Neural progenitor cell (in vitro differentiated cells): ENCODE measurements at regions not wholly inside any gene's neighbourhood (a gene's known extent, or its start where the extent isn't known, plus 50 kb on each side); places are given as distances from the start of the nearest gene placed in this dataset.
"Not testable (repeated sequence)": the region's sequence is repeated elsewhere in the genome, so short reads cannot be mapped to it uniquely, and the experiment has no call there.

Source experiments
- DNase-seq: peaks from one replicate; pipeline ENCODE4 v3.0.0-alpha.2; 2016; ENCODE audit warnings: low spot score
- H2AFZ ChIP-seq: fragments of 200-600 bp; sonication (generic); replicated peaks from 2 replicates; pipeline ENCODE4 v1.6.1; 2016; ENCODE audit warnings: antibody characterized with exemption
- H3F3A ChIP-seq: fragments of 200-600 bp; sonication (generic); 2 replicates; pipeline ENCODE4 v1.6.1; 2016; ENCODE audit warnings: antibody characterized with exemption, low read depth
- H3K27ac ChIP-seq: fragments of 200-600 bp; sonication (generic); 2 replicates; pipeline ENCODE4 v1.5.1; 2016; ENCODE audit warnings: mild to moderate bottlenecking
- H3K27me3 ChIP-seq: fragments of 200-600 bp; sonication (generic); 2 replicates; pipeline ENCODE4 v1.6.1; 2016; ENCODE audit warnings: mild to moderate bottlenecking, moderate library complexity
- H3K36me3 ChIP-seq: fragments of 200-600 bp; sonication (generic); 2 replicates; pipeline ENCODE4 v1.5.1; 2016
- H3K4me1 ChIP-seq: fragments of 200-600 bp; sonication (generic); 2 replicates; pipeline ENCODE4 v1.6.1; 2016; ENCODE audit warnings: mixed run types
- H3K4me2 ChIP-seq: fragments of 200-600 bp; sonication (generic); 2 replicates; pipeline ENCODE4 v1.6.1; 2016
- H3K4me3 ChIP-seq: fragments of 200-600 bp; sonication (generic); 2 replicates; pipeline ENCODE4 v1.5.1; 2016
- H3K79me2 ChIP-seq: fragments of 200-600 bp; sonication (generic); 2 replicates; pipeline ENCODE4 v1.6.1; 2016; ENCODE audit warnings: low read depth
- H3K9ac ChIP-seq: fragments of 200-600 bp; sonication (generic); 2 replicates; pipeline ENCODE4 v1.6.1; 2016
- H3K9me3 ChIP-seq: fragments of 200-600 bp; sonication (generic); 2 replicates; pipeline ENCODE4 v1.5.1; 2016; ENCODE audit warnings: low read depth
- H4K20me1 ChIP-seq: fragments of 200-600 bp; sonication (generic); 2 replicates; pipeline ENCODE4 v1.6.1; 2016; ENCODE audit warnings: low read depth
- H3K27ac Mint-ChIP-seq: 3 replicates; pipeline ENCODE4 v1.8.0; 2021; ENCODE audit warnings: mixed read lengths
- H3K27me3 Mint-ChIP-seq: 2 replicates; pipeline ENCODE4 v1.8.0; 2022; ENCODE audit warnings: low read depth, mild to moderate bottlenecking, inconsistent platforms, moderate library complexity, mixed read lengths; ENCODE audit not compliant: insufficient read depth
- H3K36me3 Mint-ChIP-seq: 3 replicates; pipeline ENCODE4 v1.8.0; 2021; ENCODE audit warnings: mixed read lengths
- H3K4me1 Mint-ChIP-seq: 3 replicates; pipeline ENCODE4 v1.8.0; 2021; ENCODE audit warnings: mixed read lengths
- H3K4me3 Mint-ChIP-seq: 3 replicates; pipeline ENCODE4 v1.8.0; 2021; ENCODE audit warnings: mild to moderate bottlenecking, moderate library complexity, mixed read lengths
- H3K9me3 Mint-ChIP-seq: 3 replicates; pipeline ENCODE4 v1.8.0; 2020; ENCODE audit warnings: mixed read lengths
- EZH2 ChIP-seq: fragments of 200-600 bp; sonication (generic); IDR thresholded peaks from 2 replicates; pipeline ENCODE4 v1.6.1; 2017; ENCODE audit warnings: antibody characterized with exemption, mild to moderate bottlenecking, moderate library complexity
- EZH2phosphoT487 ChIP-seq: fragments of 200-600 bp; sonication (generic); IDR thresholded peaks from 2 replicates; pipeline ENCODE4 v1.6.1; 2017; ENCODE audit warnings: antibody characterized with exemption
- TF ChIP-seq, protein P1 (sequence below): fragments of 200-600 bp; sonication (generic); IDR thresholded peaks from 2 replicates; pipeline ENCODE4 v1.5.1; 2017; ENCODE audit warnings: antibody characterized with exemption, mild to moderate bottlenecking

GRCh38 chrX:98203800-98204199 lies 1320.1 kb downstream of the RPA4 start:
- no peaks in the 10 kb centered on the region for H3K27me3 ChIP-seq
- no peaks in the 10 kb centered on the region for H3K9me3 Mint-ChIP-seq
- H3K36me3 ChIP-seq = no peaks in the 10 kb centered on the region
- H3K9ac ChIP-seq = no peak overlapping the region
- H3K4me3 ChIP-seq = no peak overlapping the region
- H2AFZ ChIP-seq = no peak overlapping the region
- peaks cover 18% of the 10 kb centered on the region for H3K4me1 ChIP-seq
- no peaks in the 10 kb centered on the region for H3K4me1 Mint-ChIP-seq
- no peaks in the 10 kb centered on the region for H3K79me2 ChIP-seq
- TF ChIP-seq EZH2phosphoT487 = no peak
- no peak for TF ChIP-seq EZH2
- TF ChIP-seq, protein P1, sequence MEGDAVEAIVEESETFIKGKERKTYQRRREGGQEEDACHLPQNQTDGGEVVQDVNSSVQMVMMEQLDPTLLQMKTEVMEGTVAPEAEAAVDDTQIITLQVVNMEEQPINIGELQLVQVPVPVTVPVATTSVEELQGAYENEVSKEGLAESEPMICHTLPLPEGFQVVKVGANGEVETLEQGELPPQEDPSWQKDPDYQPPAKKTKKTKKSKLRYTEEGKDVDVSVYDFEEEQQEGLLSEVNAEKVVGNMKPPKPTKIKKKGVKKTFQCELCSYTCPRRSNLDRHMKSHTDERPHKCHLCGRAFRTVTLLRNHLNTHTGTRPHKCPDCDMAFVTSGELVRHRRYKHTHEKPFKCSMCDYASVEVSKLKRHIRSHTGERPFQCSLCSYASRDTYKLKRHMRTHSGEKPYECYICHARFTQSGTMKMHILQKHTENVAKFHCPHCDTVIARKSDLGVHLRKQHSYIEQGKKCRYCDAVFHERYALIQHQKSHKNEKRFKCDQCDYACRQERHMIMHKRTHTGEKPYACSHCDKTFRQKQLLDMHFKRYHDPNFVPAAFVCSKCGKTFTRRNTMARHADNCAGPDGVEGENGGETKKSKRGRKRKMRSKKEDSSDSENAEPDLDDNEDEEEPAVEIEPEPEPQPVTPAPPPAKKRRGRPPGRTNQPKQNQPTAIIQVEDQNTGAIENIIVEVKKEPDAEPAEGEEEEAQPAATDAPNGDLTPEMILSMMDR = no peak
- no peaks in the 10 kb centered on the region for H3K36me3 Mint-ChIP-seq
- H3K4me2 ChIP-seq = no peak overlapping the region
- H3K4me3 Mint-ChIP-seq = no peak overlapping the region
- no peaks in the 10 kb centered on the region for H4K20me1 ChIP-seq
- DNase-seq = no peak
- no peaks in the 10 kb centered on the region for H3K9me3 ChIP-seq
- H3F3A ChIP-seq = peaks cover 15% of the 10 kb centered on the region
- no peak overlapping the region for H3K27ac Mint-ChIP-seq
- peaks cover 2% of the 10 kb centered on the region for H3K27me3 Mint-ChIP-seq
- H3K27ac ChIP-seq = no peak overlapping the region

GRCh38 chrX:98207947-98208346 lies 1324.2 kb downstream of the RPA4 start:
- TF ChIP-seq EZH2 = no peak
- peak; percentile 65 for TF ChIP-seq EZH2phosphoT487
- peaks cover 21% of the 10 kb centered on the region for H3K4me1 ChIP-seq
- peak overlapping the region; percentile 25 for H3K4me2 ChIP-seq
- H4K20me1 ChIP-seq = no peaks in the 10 kb centered on the region
- Mint-ChIP-seq H3K4me1 (no peaks in the 10 kb centered on the region), H3K4me3 (no peak overlapping the region), H3K9me3 (peaks cover 3% of the 10 kb centered on the region), H3K27me3 (peaks cover 4% of the 10 kb centered on the region), H3K36me3 (no peaks in the 10 kb centered on the region), H3K27ac (no peak overlapping the region)
- H3K79me2 ChIP-seq = no peaks in the 10 kb centered on the region
- H3K27me3 ChIP-seq = no peaks in the 10 kb centered on the region
- H3F3A ChIP-seq = peaks cover 15% of the 10 kb centered on the region
- H3K4me3 ChIP-seq = no peak overlapping the region
- H3K9ac ChIP-seq = no peak overlapping the region
- no peaks in the 10 kb centered on the region for H3K9me3 ChIP-seq
- DNase-seq = peak; percentile 54
- no peak overlapping the region for H3K27ac ChIP-seq
- no peak overlapping the region for H2AFZ ChIP-seq
- H3K36me3 ChIP-seq = no peaks in the 10 kb centered on the region

- Mint-ChIP-seq H3K9me3 (peaks cover 2% of the 10 kb centered on the region), H3K27me3 (no peaks in the 10 kb centered on the region), H3K27ac (no peak overlapping the region), H3K4me1 (no peaks in the 10 kb centered on the region), H3K36me3 (no peaks in the 10 kb centered on the region), H3K4me3 (no peak overlapping the region)
- no peak overlapping the region for H2AFZ ChIP-seq
- no peak overlapping the region for H3K27ac ChIP-seq
- H3K4me2 ChIP-seq = no peak overlapping the region
- DNase-seq = no peak
- no peaks in the 10 kb centered on the region for H4K20me1 ChIP-seq
- no peaks in the 10 kb centered on the region for H3K79me2 ChIP-seq
- H3F3A ChIP-seq = no peaks in the 10 kb centered on the region
- H3K4me1 ChIP-seq = no peaks in the 10 kb centered on the region
- H3K36me3 ChIP-seq = no peaks in the 10 kb centered on the region
- no peaks in the 10 kb centered on the region for H3K9me3 ChIP-seq
- H3K4me3 ChIP-seq = no peak overlapping the region
- H3K9ac ChIP-seq = no peak overlapping the region
- no peaks in the 10 kb centered on the region for H3K27me3 ChIP-seq
- TF ChIP-seq EZH2 (no peak), EZH2phosphoT487 (no peak)
- TF ChIP-seq, protein P1 = no peak
Measured at GRCh38 chrX:98231003-98231402, 1347.3 kb downstream of the RPA4 start.

GRCh38 chrX:98240061-98240460 lies 1356.4 kb downstream of the RPA4 start:
- H3K27ac ChIP-seq, H3K9ac ChIP-seq, H3K9me3 ChIP-seq, H3K4me3 ChIP-seq, H3K4me1 ChIP-seq, H3K27ac Mint-ChIP-seq, H3K4me2 ChIP-seq, H3K27me3 ChIP-seq, H3K27me3 Mint-ChIP-seq, H3K79me2 ChIP-seq, H3F3A ChIP-seq, H3K36me3 Mint-ChIP-seq, H3K36me3 ChIP-seq, DNase-seq, H2AFZ ChIP-seq, H3K4me3 Mint-ChIP-seq, H4K20me1 ChIP-seq: not testable (repeated sequence)
- Mint-ChIP-seq H3K9me3 (peaks cover 33% of the 10 kb centered on the region), H3K4me1 (peaks cover 11% of the 10 kb centered on the region)
